ENCODE measurements at regions not wholly inside any gene's neighbourhood (a gene's known extent, or its start where the extent isn't known, plus 50 kb on each side); places are given as distances from the start of the nearest gene placed in this dataset.
A peak's percentile ranks its signal among the peaks of the same experiment; 100 is the strongest.

DNA sequence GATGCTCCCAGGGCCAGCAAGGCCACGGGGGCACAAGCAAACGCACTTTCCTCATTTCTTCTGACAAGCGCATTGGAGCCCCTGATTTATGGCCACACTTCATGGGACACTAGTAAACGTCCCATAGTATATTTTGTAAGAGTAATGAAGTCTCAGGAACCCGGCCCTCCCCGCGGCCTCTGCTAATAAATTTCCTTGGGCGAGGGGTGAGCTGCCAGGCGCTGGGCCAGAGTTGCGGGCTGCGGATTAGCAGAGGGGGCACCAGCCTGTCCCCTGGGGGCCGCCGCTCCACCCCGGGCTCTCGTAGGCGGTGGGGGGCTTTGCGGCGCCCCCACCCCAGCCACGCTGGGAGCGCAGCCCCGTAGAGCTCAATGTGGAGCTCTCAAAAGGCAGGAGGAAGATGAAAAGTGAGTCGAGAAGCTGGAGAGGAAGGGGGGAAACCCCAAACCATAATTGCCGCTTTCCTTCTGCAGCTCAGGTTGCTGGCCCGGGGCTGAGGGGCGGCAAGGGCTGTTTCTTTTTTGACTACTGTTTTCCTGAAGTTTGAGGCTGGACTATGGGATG is 173.6 kb downstream of the CDC5L start:
- no peak for DNase-seq

- DNase-seq = no peak
Measured at GRCh38 chr6:44561832-44562665, 174.5 kb downstream of the CDC5L start.

DNA sequence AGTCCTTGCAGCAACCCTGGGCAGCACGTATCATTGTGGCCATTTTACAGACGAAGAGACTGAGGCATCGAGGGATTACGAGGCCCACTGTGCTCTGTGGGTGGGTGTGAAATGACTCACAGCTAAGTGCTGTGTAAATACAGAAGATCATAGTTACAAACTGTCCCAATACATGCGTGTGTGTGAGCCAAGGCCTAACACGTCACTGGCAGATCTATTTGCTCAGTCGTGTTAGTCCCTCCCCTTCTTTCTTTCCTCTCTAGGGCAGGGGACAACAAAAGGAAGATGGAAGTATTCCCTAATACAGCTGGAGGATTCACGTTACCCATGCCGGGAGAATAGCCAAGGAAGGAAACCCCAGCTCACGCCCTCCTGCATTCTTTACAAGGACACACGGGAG is 175.9 kb downstream of the CDC5L start:
- DNase-seq = no peak

GRCh38 chr6:44564906-44565524 is 177.5 kb downstream of the CDC5L start:
- no peak for DNase-seq

- no peak for DNase-seq
Measured at GRCh38 chr6:44567406-44567805, 179.9 kb downstream of the CDC5L start.

DNA sequence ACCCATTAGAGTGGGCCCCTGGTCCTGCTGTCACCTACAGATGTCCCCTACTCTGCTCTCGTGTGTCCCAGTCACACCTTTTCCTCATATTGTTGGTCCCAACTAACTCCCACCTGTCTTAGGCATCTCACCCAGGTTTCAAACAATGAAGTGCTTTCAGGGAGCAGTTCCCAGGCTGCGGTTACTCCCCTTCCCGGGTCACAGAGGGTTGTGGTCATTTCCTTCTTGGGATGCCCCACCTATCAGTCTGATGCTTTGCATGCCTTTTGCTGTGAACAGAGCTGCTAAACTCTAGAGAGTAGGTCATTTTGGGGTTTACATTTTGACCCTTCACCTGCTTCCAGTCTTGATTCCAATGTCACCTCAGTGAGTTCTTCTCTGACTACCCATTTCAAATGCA is 181.6 kb downstream of the CDC5L start:
- no peak for DNase-seq

DNA sequence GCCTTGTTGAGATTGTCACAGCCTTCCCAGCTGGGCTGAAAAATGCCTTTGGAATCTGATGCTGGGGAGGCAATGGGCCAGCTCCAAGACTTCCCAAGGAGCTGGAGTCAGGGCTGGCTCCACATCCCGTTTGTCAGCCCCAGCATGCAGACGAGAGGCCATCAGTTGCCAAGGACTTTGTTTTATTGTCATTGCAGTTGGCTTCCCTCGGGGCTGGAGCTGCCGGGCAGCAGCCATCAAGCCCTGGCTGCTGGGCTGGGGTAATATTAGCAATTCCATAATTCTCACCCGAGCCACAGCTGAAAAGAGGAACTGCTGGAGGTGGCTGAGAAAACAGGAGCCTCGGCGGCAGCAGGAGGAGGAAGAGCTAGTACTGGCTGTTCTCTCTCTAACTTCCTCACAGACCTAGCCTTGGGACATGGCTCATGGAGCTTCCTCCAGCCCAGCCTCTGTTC is 182.5 kb downstream of the CDC5L start:
- DNase-seq = no peak

GRCh38 chr6:44571510-44571909 is 184.0 kb downstream of the CDC5L start:
- DNase-seq = no peak

GRCh38 chr6:44572346-44572745 is 184.8 kb downstream of the CDC5L start:
- DNase-seq = no peak

GRCh38 chr6:44575644-44576043 is 188.1 kb downstream of the CDC5L start:
- no peak for DNase-seq

DNA sequence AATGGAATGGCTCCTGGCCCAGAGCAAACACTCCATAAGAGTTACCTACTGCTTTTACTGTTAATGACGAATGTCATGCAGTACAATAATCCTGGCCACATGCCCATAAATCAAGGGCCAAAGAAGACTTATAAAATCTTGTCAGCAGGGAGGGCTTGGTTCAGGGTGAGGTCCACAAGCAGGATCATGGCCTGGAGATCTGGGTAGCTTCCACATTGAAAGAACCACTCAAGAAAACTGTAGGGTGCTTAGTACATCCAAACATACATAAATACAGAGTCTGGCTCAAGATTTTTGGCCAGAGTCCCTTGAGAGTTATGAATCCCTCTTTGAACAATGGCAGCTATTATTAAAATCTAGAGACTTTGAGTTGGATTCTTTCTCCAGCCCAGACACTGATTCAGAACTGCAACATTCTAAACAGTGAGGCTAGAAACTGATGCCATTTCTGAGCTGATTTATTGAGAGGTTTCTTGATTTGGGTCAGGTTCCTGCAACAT is 188.7 kb downstream of the CDC5L start:
- no peak for DNase-seq

DNA sequence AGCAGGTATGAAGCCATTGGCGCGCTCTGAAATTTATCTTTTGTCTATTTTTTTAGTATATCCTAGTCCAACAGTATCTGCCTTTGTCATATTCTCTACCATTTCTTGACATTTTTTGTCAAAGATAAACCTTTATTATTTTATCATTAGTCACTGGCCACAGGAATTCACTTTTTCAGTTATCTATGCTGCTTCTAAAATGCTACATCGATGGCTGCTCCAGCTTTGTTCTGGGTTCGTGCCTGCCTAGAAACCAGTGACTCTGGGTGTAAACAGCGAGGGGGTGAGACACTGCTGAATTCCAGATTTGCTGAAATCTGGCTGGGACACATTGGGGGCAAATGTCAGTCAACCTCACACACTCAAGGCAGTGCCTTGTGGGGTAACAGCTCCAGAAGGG is 193.4 kb downstream of the CDC5L start:
- no peak for DNase-seq

DNA sequence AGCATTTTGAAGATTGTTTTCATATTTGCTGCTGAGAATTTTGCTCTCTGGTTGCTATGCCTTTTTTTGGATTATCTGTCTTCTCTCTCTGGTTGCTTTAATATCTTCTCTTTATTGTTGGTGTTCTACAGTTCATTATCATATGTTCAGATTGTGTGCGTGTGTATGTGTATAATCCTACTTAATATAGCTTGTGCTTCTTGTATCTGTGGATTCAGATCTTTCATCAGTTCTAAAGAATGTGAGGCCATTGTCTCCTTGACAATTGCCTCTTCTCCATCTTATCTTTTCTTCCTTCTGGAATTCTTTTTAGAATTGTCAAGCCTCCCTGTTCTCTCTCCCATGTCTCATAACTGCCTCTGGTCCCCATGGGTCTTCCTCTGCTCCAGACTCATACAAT is 195.4 kb downstream of the CDC5L start:
- no peak for DNase-seq

GRCh38 chr6:44590471-44590870 is 203.0 kb downstream of the CDC5L start:
- no peak for DNase-seq

DNA sequence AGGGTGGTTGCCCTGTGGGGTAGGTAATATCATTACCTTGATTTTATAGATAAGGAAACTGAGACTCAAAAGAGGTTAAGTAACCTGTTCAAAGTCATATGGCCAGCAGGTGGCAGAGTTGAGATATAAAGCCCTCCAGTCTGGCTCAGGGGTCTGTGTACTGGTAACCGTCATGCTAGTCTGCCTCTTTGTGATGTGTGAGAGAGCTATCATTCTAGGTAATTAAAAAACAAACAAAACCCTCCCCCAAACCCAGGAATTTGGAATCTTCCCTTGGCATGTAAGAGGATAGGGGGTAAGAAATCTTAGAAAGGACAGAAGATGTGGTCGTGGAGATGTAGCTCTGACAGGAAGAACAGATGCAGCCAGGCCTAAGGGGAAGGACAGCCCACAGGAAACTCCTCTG is 206.0 kb downstream of the CDC5L start:
- DNase-seq = peak; percentile 78

DNA sequence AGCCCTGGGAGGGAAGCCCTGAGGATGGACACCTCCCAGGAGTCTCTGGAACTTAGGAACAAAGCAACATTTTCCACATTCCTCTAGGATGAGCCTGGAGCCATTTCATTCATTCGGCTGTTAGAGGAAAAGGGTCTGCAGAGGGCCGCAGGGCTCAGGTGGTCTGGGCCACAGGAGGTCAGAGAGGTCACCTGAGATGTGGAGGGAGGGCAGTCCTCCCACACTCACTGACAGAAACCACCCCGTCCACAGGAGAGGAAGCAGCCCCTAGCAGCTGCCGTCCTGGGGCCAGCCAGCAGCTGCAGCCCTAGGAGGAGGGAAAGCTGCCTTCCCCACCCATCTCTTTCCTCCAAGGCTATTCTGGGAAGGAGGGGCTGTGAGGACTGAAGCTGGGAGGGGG is 207.0 kb downstream of the CDC5L start:
- no peak for DNase-seq

GRCh38 chr6:44598679-44599078 is 211.2 kb downstream of the CDC5L start:
- no peak for DNase-seq

DNA sequence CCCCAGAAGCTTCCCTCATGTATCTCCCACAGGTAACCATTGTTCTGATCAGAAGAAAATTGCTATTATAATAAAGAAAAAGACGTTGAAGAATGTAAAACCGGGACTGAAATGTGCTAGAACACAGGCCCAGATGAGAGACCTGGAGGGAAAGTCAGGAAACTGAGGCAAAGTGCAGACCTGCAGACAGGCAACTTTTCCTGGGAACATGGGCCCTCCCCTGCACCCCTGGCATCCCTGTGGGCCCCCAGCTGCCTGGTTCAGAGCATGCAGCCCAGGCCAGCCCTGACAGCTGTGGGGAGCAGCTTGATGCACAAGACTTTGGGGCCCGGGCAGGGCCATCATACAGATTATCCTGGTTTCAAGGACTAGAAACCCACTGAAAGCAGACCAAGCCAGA is 212.2 kb downstream of the CDC5L start:
- no peak for DNase-seq

DNA sequence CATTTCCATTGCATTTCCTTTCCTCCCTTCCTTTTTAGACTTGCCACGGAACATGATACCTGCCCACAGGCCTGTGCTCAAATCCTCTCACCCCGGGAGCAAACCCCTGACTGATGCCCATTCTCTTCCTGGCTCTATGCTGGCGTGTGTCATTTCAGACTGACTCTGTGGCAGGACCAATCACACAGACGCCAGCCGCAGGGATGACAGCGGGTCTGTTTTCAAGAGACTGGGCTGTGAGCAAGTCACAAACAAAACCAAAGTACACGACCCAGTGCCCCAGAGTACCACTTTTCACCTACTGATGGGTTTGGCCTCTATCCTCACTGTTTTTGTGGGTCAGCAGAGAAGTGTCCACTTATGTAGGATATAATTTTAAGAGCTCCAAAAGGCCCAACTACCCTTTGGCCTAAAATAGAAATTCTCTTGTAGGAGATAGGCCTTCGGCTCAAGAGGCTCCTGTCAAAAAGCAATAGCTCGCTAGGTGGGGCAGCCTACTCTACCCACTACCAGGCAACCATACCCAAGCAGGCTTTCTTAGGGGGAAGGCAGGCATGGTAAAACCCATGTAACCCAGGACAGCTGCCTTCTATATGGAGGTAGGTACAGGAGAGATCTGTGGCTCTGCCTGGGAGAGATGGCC is 215.7 kb downstream of the CDC5L start:
- no peak for DNase-seq

DNA sequence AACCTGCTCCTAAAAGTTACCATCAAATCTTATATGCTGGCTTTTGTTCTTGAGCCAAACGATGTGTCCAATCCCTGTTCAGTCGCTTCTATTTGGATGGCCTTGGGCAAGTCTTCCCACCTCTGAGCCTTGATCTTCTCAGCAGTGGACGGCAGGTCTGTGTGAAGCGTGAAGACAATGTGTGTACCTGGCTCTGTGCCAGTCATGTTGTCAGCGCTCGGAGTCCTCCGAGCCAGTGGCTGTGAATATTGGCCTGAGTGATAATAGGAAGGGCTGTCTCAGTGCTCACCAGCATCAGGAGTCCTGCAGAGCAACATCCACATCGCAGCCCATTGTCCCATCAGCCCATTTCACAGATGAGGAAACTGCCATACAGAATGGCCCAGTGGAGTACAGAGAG is 219.0 kb downstream of the CDC5L start:
- DNase-seq = no peak

DNA sequence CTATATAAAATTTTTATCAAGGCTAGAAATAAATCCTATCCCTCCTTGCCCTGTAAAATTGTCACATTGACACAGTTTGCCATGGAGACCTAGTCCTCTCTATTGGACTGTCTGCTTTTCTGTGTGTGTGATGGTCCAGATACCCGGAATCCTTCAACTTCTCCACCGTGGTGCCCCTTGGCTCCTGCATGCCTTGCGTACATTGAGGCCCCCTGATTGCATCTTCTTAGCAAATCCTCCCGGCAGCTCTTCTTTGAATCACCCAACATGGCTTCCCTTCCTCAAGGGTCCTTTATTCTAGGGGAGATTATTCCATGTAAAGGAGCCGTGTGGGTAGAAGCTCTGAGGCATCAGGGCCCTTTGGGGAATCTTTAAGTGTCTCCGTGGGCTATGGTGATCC is 219.5 kb downstream of the CDC5L start:
- no peak for DNase-seq

GRCh38 chr6:44608175-44608574 is 220.7 kb downstream of the CDC5L start:
- DNase-seq = no peak

- DNase-seq = no peak
Measured at GRCh38 chr6:44609051-44609612, 221.6 kb downstream of the CDC5L start.

Measured in activated CD8-positive, alpha-beta memory T cell treated with anti-CD3 and anti-CD28 coated beads, Interleukin-2, amount 50 U/mL, for 48 hours (primary cell).